PC-9 (cell line): ENCODE measurements at regions not wholly inside any gene's neighbourhood (a gene's known extent, or its start where the extent isn't known, plus 50 kb on each side); places are given as distances from the start of the nearest gene placed in this dataset.

Experiments
- CTCF ChIP-seq: fragments of 200-600 bp; sonication (generic); conservative IDR thresholded peaks from 2 replicates; pipeline ENCODE4 v1.6.1; 2017; ENCODE audit warnings: mixed run types, antibody characterized with exemption, mild to moderate bottlenecking, moderate library complexity
- EZH2 ChIP-seq: fragments of 200-600 bp; sonication (generic); IDR thresholded peaks from 2 replicates; pipeline ENCODE4 v1.8.0; 2017; ENCODE audit warnings: antibody characterized with exemption, low read depth

GRCh38 chr2:220005362-220005761 is 377.9 kb downstream of the SLC4A3 start:
- TF ChIP-seq CTCF: no peak
- TF ChIP-seq EZH2: no peak
